GM12865 (cell line): ENCODE measurements at regions not wholly inside any gene's neighbourhood (a gene's known extent, or its start where the extent isn't known, plus 50 kb on each side); places are given as distances from the start of the nearest gene placed in this dataset.

Experiments used
- DNase-seq: peaks from one replicate; pipeline ENCODE4 v3.0.0; 2010; ENCODE audit warnings: low read depth
- H3K4me3 ChIP-seq: 2 replicates; pipeline ENCODE4 v1.5.1; 2011; ENCODE audit warnings: mild to moderate bottlenecking, low read depth, low read length, control low read depth
- TF ChIP-seq, protein P1 (sequence below): IDR thresholded peaks from 2 replicates; pipeline ENCODE4 v1.5.1; 2011; ENCODE audit warnings: low read length, control low read depth, low read depth, inconsistent platforms; ENCODE audit not compliant: insufficient read depth; ENCODE audit errors: missing control alignments

GRCh38 chr18:76564655-76565237 lies 69.7 kb upstream of the ZNF516 start:
- no peak overlapping the region for H3K4me3 ChIP-seq
- TF ChIP-seq, protein P1, sequence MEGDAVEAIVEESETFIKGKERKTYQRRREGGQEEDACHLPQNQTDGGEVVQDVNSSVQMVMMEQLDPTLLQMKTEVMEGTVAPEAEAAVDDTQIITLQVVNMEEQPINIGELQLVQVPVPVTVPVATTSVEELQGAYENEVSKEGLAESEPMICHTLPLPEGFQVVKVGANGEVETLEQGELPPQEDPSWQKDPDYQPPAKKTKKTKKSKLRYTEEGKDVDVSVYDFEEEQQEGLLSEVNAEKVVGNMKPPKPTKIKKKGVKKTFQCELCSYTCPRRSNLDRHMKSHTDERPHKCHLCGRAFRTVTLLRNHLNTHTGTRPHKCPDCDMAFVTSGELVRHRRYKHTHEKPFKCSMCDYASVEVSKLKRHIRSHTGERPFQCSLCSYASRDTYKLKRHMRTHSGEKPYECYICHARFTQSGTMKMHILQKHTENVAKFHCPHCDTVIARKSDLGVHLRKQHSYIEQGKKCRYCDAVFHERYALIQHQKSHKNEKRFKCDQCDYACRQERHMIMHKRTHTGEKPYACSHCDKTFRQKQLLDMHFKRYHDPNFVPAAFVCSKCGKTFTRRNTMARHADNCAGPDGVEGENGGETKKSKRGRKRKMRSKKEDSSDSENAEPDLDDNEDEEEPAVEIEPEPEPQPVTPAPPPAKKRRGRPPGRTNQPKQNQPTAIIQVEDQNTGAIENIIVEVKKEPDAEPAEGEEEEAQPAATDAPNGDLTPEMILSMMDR = no peak
- no peak for DNase-seq

DNA sequence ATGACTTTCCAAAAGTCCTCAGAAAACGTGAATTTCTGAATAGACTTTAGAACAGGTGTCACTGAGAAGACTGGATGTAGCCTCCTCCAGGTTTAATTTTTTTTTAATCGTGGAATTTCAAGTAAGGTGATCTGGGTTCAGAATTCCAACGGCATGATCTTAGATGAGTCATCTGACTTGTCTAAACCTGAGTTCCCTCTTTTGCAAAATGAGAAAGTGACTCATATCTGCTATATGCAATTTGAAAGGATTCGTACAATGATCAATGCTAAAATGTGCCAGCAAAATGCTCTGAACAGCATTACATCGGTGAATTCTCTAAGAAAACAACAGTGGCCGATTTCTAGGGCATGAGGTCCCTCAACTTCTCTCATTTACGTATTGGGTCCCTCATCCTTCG lies 69.1 kb upstream of the ZNF516 start:
- H3K4me3 ChIP-seq = no peak overlapping the region
- TF ChIP-seq, protein P1 = no peak
- DNase-seq = no peak

GRCh38 chr18:76562286-76563122 lies 67.5 kb upstream of the ZNF516 start:
- TF ChIP-seq, protein P1 = no peak
- no peak overlapping the region for H3K4me3 ChIP-seq
- DNase-seq = no peak

DNA sequence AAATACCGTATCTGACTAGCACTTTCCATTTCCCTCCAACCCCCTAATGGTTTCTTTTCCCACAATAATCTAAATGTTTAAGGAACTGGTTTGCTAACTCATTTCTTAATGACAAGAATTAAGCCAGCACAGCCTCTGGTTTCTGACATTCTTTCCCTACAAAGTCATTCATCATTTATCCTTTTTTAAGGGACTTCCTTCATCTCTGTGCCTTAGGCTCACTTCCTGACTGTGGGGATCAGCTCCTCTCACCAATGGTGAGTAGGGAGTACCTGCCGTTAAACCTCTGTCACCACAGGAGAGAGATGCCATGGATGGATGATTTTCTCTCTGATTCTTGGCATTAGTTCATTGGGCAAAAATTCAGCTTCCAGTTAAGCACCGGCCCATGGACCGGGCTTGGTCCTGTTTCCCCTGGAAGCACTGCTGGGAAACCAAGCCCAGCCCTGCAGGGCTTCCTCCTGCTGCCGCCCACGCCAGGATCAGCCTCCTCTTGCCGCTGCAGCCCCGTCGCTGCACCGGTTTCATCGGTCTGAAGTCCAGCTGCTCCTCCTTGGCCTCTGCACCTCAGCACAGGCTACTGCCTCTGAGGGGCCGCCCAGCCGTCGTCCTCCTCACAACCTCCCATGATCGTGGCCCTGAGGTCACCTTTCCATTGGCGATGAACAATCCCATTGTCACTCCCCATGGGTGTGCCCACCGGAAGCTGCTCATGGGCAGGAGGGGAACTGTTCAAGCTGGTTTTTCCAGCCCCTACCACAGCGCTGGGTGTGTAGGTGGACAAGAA lies 64.0 kb upstream of the ZNF516 start:
- DNase-seq = no peak
- TF ChIP-seq, protein P1 = no peak

DNA sequence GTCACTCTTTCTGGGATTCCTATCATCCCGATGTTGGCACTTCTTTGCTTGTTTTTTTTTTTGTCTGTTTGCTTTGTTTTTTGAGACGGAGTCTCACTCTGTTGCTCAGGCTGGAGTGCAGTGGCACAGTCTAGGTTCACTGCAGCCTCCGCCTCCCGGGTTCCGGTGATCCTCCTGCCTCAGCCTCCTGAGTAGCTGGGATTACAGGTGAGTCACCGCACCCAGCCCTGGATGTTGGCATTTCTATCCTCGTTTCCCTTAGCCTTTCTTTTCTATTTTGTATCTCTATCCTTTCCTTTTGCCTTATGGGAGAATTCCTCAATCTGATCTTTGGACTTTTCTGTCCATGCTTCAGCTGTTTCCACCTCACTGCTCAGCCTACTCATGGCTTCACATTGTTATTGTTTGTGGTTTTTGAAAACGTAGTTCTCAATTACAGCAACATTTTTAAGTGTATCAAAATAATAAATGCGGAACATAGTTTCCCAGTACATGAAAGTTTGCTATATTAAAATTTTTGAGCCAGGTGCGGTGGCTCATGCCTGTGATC lies 62.1 kb upstream of the ZNF516 start:
- DNase-seq = no peak
- no peak overlapping the region for H3K4me3 ChIP-seq
- TF ChIP-seq, protein P1 = no peak

More for the DNA sequence above, 64.0 kb upstream of the ZNF516 start:
- no peak overlapping the region for H3K4me3 ChIP-seq

DNA sequence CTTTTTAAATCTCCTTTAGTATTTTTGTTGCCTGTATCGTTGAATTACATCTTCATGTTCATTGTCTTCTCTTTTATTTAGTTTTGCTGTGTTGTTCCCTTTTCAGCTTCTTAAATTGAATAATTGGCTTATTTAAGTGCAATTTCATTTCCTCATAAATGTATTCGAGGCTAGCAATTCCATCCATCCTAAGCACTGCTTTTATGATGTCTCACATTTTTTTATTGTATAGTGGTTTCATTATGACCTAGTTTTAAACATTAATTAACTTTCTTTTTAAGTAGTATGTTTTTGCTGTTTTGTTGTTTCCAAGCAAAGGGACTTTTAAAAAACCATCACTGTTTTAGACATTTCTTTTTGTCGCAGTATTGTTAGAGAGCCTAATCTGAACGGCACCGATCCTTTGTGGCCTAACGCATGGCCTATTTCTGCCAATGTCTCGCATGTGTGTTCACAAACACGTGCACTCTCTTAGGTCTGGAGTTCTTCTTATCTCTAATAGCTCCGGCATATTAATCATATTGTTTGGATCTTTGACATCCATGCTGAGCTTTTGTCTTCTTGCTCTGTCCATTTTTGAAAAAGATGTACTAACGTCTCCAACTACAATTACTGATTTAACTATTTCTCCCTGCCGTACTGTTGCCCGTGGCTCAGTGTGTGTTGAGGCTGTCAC lies 59.6 kb upstream of the ZNF516 start:
- DNase-seq = no peak
- H3K4me3 ChIP-seq = no peak overlapping the region
- TF ChIP-seq, protein P1 = no peak
